ENCODE measurements at regions not wholly inside any gene's neighbourhood (a gene's known extent, or its start where the extent isn't known, plus 50 kb on each side); places are given as distances from the start of the nearest gene placed in this dataset.
"Not testable (repeated sequence)": the region's sequence is repeated elsewhere in the genome, so short reads cannot be mapped to it uniquely, and the experiment has no call there.

DNA sequence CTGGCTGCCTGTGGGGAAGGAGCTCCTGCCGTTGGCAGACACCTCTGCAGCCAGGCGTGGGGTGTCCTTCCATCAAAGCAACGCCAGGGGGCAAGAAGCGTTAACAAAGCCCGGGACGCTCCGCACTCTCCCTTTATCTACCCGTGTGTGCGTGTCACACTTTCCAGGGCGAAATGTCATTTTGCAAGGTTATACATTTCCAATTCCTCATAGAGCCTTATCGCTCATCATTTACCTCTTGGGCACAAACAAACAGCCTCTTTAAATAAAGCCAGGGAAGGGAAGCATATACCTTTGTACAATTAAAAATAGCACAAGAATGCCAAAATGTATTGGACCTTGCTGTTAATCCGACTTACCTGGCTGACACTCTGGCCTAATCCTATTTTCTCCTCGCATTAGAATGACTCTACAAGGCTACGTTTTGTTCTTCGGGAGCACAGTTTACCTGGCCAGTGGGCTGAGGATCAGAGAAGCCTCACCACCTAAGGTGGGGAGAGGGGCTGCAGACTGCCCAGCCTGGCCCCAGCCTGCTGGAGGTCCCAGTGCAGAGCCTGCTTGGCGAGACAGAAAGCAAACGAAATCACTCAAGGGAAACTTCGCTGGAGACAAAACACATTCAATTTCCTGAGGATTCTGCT lies 77.6 kb upstream of the EN2 start:
- peaks cover 97% of the 10 kb centered on the region for H3K27me3 ChIP-seq (ENCODE audit: control insufficient read depth, insufficient read depth, low read length)

DNA sequence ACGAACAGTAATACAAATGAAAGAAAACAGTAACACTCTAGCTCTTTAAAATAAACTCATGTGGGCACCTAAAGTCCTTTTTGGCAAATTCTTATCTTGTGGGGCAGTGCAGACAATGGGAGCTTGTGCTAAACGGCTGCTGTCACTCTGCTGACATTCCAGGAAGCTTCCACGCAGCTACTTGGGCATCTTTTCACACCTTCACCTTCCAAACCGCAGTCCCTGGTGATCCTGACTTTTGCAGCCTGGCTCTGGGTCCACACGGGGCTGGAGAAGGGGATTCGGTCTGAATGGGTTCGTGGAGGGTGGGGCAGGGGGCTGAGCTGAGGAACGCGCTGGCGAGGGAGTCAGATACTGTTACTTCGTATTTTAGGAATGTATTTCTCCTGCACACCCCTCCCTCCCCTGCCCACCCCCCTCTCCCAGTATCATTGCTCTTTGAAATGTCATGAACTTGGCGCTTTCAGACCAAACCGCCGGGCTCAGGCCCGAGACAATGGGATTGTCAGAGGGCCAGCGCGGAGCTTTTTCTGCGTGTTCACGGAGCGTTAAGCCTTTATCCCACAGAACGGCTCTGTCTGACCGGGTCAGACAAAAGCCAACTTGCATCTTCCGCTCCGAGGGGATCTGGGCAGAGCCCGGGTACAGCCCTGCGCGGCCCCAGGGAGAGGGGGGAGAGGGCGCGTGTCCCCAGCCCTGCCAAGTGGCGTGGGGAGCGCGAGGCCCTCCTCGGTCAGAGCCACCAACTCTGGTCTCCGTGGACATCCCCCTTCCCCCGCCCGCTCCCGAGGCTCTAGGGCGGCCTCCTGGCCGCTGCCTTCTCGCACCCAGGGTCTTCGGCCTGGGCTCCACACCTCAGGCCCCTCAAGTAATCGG lies 76.7 kb upstream of the EN2 start:
- Histone ChIP-seq H3K9ac (ENCODE audit: low read length) (no peak overlapping the region), H3K4me3 (ENCODE audit: low read length) (no peak overlapping the region), H3K9me3 (ENCODE audit: control insufficient read depth, low read length) (no peaks in the 10 kb centered on the region), H3K27me3 (ENCODE audit: control insufficient read depth, insufficient read depth, low read length) (peaks cover 96% of the 10 kb centered on the region), H3K36me3 (ENCODE audit: control insufficient read depth, insufficient read depth, low read length) (no peaks in the 10 kb centered on the region), H3K4me1 (ENCODE audit: control insufficient read depth, insufficient read depth, low read length) (peaks cover 25% of the 10 kb centered on the region)

More for the DNA sequence above, 77.6 kb upstream of the EN2 start:
- Histone ChIP-seq H3K36me3 (ENCODE audit: control insufficient read depth, insufficient read depth, low read length) (no peaks in the 10 kb centered on the region), H3K9ac (ENCODE audit: low read length) (no peak overlapping the region), H3K9me3 (ENCODE audit: control insufficient read depth, low read length) (no peaks in the 10 kb centered on the region), H3K4me1 (ENCODE audit: control insufficient read depth, insufficient read depth, low read length) (peaks cover 25% of the 10 kb centered on the region), H3K4me3 (ENCODE audit: low read length) (no peak overlapping the region)

DNA sequence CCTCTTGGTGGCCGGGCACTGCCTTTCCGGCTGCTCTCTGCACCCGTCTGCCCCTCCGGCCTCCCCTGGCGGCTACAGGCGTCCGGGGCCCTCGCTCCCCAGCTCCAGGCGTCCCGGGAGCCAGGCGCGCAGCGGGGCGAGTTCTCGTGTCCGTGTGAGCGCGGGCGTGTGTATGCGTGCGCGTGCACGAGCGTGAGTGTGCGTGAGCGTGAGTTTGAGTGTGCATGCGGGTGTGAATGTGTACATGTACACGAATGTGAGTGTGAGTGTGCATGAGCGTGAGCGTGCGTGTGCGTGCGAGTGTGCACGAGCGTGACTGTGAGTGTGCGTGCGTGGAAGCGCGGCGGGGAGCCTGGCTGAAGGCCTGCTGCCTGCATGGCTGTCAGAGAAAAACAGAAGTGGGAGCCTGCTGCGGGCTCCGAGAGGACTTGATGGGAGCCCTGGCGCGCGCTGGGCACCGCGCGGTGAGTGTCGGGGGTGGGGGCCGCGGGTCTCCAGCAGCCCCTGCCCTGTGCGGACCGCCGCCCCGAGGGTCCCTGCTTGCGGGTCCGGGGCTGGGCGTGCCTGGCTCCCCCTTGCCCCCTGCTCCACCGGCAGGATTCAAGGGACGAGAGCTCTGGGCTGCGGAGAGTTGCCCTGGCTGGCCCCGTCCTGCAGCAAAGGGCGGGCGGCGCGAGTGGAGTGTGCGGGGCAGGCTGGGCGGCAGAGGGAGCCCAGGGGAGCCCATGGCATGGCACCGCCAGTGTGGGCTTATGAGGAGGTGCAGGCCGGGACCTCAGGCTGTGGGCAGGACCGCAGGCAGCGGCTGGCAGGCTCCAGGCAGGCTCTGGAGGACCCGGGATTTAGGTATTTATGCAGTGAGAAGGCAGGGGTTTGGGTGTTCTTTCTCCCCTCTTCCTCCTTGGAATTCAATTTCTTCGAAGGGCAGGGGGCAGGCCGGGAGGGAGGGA lies 75.8 kb upstream of the EN2 start:
- H3K36me3 ChIP-seq (ENCODE audit: control insufficient read depth, insufficient read depth, low read length), result no peaks in the 10 kb centered on the region
- H3K4me1 ChIP-seq (ENCODE audit: control insufficient read depth, insufficient read depth, low read length), result peaks cover 25% of the 10 kb centered on the region
- peaks cover 95% of the 10 kb centered on the region for H3K27me3 ChIP-seq (ENCODE audit: control insufficient read depth, insufficient read depth, low read length)
- no peak overlapping the region for H3K9ac ChIP-seq (ENCODE audit: low read length)
- H3K9me3 ChIP-seq (ENCODE audit: control insufficient read depth, low read length), result no peaks in the 10 kb centered on the region
- H3K4me3 ChIP-seq (ENCODE audit: low read length), result no peak overlapping the region

DNA sequence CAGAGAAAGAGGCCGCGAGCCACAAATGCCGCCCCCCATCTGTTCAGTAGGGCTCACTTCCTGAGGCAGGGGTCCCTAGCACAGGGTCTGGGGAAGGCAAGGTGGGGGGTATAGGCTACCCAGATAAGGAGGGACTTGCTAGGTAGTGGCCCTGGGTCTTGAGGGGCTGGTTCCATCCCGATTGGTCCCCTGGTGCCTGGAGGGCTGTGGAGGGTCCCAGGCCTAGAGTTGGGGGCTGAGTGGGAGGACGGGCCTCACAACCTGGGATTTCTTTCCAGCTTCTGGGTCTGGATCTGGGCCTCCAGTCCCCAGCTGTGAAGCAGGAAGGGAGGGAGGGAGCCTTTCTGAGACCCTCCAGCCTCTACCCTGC lies 75.1 kb upstream of the EN2 start:
- H3K36me3 ChIP-seq (ENCODE audit: control insufficient read depth, insufficient read depth, low read length), result no peaks in the 10 kb centered on the region
- no peak overlapping the region for H3K9ac ChIP-seq (ENCODE audit: low read length)
- H3K27me3 ChIP-seq (ENCODE audit: control insufficient read depth, insufficient read depth, low read length), result peaks cover 92% of the 10 kb centered on the region
- H3K4me3 ChIP-seq (ENCODE audit: low read length), result no peak overlapping the region
- H3K9me3 ChIP-seq (ENCODE audit: control insufficient read depth, low read length), result no peaks in the 10 kb centered on the region
- H3K4me1 ChIP-seq (ENCODE audit: control insufficient read depth, insufficient read depth, low read length), result peaks cover 23% of the 10 kb centered on the region

DNA sequence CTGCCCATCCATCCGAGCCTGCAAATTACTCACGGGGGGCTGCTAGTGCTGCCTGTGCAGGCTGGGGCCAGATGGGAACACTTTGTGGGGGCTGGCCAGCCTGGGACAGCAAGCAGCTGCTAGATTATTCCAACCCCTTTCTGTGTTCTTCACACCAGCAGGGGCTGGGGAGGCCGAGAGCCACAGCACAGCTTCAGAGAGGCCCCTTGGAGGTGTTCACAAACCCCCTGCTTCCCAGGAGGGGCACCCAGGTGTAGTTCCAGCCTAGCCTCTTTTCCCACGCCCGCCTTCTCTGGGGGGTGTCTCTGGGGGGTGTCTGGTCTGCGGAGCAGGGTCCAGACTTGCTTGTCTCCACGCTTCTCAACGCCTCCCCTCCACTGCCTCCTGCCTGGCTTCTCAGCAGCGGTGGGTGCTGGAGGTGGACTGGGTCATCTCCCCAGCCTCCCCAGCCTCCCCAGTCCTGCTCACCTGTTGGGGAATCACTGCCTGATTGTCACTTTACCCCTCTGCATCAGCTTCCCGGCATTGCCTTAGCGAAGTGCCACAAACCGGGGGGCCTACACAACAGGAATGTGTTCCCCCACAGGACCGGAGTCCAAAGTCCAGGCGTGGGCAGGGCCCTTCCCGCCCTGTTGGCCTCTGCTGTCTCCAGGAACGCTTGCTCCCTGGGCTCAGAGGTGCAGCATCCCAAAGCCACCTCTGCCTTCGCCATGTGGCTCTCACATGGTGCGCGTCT lies 74.0 kb upstream of the EN2 start:
- H3K27me3 ChIP-seq (ENCODE audit: control insufficient read depth, insufficient read depth, low read length), result peaks cover 83% of the 10 kb centered on the region
- H3K9me3 ChIP-seq (ENCODE audit: control insufficient read depth, low read length), result no peaks in the 10 kb centered on the region
- H3K4me1 ChIP-seq (ENCODE audit: control insufficient read depth, insufficient read depth, low read length), result peaks cover 17% of the 10 kb centered on the region
- no peak overlapping the region for H3K9ac ChIP-seq (ENCODE audit: low read length)
- no peak overlapping the region for H3K4me3 ChIP-seq (ENCODE audit: low read length)
- no peaks in the 10 kb centered on the region for H3K36me3 ChIP-seq (ENCODE audit: control insufficient read depth, insufficient read depth, low read length)

DNA sequence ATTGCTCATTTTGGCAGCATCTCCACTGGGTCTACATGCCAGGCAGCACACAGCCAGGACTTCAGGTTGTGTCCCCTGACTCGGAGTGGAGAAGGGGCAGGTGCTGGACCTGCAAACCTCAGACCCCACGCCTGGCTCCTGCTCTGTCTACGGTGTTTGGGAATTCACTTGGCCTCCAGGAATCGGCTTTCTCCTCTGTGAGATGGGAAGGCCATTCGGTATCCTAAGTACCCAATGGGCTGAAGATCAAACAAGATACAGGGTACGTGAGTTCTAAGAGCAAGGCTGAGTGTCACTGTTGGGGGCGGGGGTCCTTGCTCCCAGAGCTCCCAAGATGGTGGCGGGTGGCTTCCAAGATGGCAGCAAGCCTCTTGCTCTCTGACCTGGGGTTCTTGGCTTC lies 73.2 kb upstream of the EN2 start:
- Histone ChIP-seq H3K4me3 (ENCODE audit: low read length) (no peak overlapping the region), H3K9me3 (ENCODE audit: control insufficient read depth, low read length) (no peaks in the 10 kb centered on the region), H3K27me3 (ENCODE audit: control insufficient read depth, insufficient read depth, low read length) (peaks cover 80% of the 10 kb centered on the region), H3K4me1 (ENCODE audit: control insufficient read depth, insufficient read depth, low read length) (peaks cover 17% of the 10 kb centered on the region), H3K36me3 (ENCODE audit: control insufficient read depth, insufficient read depth, low read length) (no peaks in the 10 kb centered on the region), H3K9ac (ENCODE audit: low read length) (no peak overlapping the region)

GRCh38 chr7:155385182-155385581 lies 72.7 kb upstream of the EN2 start:
- not testable (repeated sequence) for H3K4me3 ChIP-seq (ENCODE audit: low read length); H3K36me3 ChIP-seq (ENCODE audit: control insufficient read depth, insufficient read depth, low read length); H3K9ac ChIP-seq (ENCODE audit: low read length); H3K9me3 ChIP-seq (ENCODE audit: control insufficient read depth, low read length)
- H3K4me1 ChIP-seq (ENCODE audit: control insufficient read depth, insufficient read depth, low read length), result peaks cover 16% of the 10 kb centered on the region
- H3K27me3 ChIP-seq (ENCODE audit: control insufficient read depth, insufficient read depth, low read length), result peaks cover 77% of the 10 kb centered on the region

DNA sequence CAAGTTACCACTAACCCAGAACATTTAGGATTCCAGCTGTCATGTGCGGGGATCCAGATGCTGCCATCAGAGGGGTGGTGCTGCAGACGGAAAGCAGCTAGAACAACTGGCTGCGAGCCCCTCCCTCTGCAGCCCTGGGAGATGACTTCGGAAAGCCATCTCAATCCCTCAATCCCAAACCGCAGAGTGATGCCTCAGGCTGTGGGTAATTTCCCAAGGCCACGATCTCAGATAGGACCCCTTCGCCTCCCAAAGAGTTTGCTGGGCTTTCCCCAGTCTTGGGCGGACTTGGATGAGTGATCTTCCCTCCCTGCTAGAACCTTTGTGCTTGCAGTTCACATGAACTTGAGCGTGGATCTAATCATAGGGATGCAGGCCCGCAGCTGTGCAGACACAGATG lies 71.3 kb upstream of the EN2 start:
- H3K27me3 ChIP-seq (ENCODE audit: control insufficient read depth, insufficient read depth, low read length), result peaks cover 66% of the 10 kb centered on the region
- no peak overlapping the region for H3K9ac ChIP-seq (ENCODE audit: low read length)
- peaks cover 8% of the 10 kb centered on the region for H3K4me1 ChIP-seq (ENCODE audit: control insufficient read depth, insufficient read depth, low read length)
- no peaks in the 10 kb centered on the region for H3K36me3 ChIP-seq (ENCODE audit: control insufficient read depth, insufficient read depth, low read length)
- no peaks in the 10 kb centered on the region for H3K9me3 ChIP-seq (ENCODE audit: control insufficient read depth, low read length)
- no peak overlapping the region for H3K4me3 ChIP-seq (ENCODE audit: low read length)

- Histone ChIP-seq H3K9me3 (ENCODE audit: control insufficient read depth, low read length) (no peaks in the 10 kb centered on the region), H3K4me1 (ENCODE audit: control insufficient read depth, insufficient read depth, low read length) (peaks cover 3% of the 10 kb centered on the region), H3K4me3 (ENCODE audit: low read length) (no peak overlapping the region), H3K9ac (ENCODE audit: low read length) (no peak overlapping the region), H3K27me3 (ENCODE audit: control insufficient read depth, insufficient read depth, low read length) (peaks cover 63% of the 10 kb centered on the region), H3K36me3 (ENCODE audit: control insufficient read depth, insufficient read depth, low read length) (no peaks in the 10 kb centered on the region)
Observed at GRCh38 chr7:155387066-155387620, 70.8 kb upstream of the EN2 start.

DNA sequence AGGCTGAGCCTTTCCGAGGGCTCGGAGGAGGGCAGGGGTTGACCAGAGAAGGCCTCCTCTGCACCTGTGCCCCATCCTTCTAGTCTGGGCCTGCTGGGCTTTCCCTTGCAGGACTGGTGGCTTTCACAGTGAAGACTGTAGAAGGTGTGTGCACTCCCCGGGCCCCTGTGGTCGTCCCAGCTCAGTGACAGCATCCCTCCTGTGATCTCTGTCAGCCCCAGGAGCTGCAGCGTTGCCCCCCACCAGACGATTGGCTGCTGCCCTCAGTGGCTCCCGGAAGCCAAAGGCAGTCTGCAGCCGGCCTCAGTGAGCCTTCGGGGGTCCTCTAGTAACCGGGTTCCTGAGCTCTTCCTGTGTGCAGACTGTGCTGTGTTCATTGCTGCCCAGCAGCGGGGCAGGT lies 69.4 kb upstream of the EN2 start:
- H3K9me3 ChIP-seq (ENCODE audit: control insufficient read depth, low read length), result no peaks in the 10 kb centered on the region
- H3K4me3 ChIP-seq (ENCODE audit: low read length), result no peak overlapping the region
- peaks cover 59% of the 10 kb centered on the region for H3K27me3 ChIP-seq (ENCODE audit: control insufficient read depth, insufficient read depth, low read length)
- H3K4me1 ChIP-seq (ENCODE audit: control insufficient read depth, insufficient read depth, low read length), result no peaks in the 10 kb centered on the region
- no peaks in the 10 kb centered on the region for H3K36me3 ChIP-seq (ENCODE audit: control insufficient read depth, insufficient read depth, low read length)
- no peak overlapping the region for H3K9ac ChIP-seq (ENCODE audit: low read length)

- no peaks in the 10 kb centered on the region for H3K4me1 ChIP-seq (ENCODE audit: control insufficient read depth, insufficient read depth, low read length)
- no peak overlapping the region for H3K4me3 ChIP-seq (ENCODE audit: low read length)
- H3K9ac ChIP-seq (ENCODE audit: low read length), result no peak overlapping the region
- H3K9me3 ChIP-seq (ENCODE audit: control insufficient read depth, low read length), result no peaks in the 10 kb centered on the region
- H3K36me3 ChIP-seq (ENCODE audit: control insufficient read depth, insufficient read depth, low read length), result no peaks in the 10 kb centered on the region
- peaks cover 39% of the 10 kb centered on the region for H3K27me3 ChIP-seq (ENCODE audit: control insufficient read depth, insufficient read depth, low read length)
Observed at GRCh38 chr7:155391414-155391813, 66.5 kb upstream of the EN2 start.
